Activated CD4-positive, alpha-beta memory T cell treated with anti-CD3 and anti-CD28 coated beads for 36 hours (primary cell): ENCODE measurements at regions not wholly inside any gene's neighbourhood (a gene's known extent, or its start where the extent isn't known, plus 50 kb on each side); places are given as distances from the start of the nearest gene placed in this dataset.
A peak's percentile ranks its signal among the peaks of the same experiment; 100 is the strongest.

Experiments
- CTCF ChIA-PET: fragments of 350-600 bp; sonication (Branson Sonifier 250); formaldehyde crosslinking; loops from one replicate; lab custom pipeline; 2021; ENCODE audit warnings: antibody characterized with exemption, inconsistent platforms; lab: Charles Lee
- POLR2A ChIA-PET: fragments of 350-600 bp; sonication (Branson Sonifier 250); formaldehyde crosslinking; loops from one replicate; lab custom pipeline; 2021; ENCODE audit warnings: antibody characterized with exemption; lab: Charles Lee
- DNase-seq: peaks from one replicate; pipeline ENCODE4 v3.0.0-alpha.2; 2020
- H3K27ac Mint-ChIP-seq: one replicate; pipeline ENCODE4 v1.8.0; 2021; ENCODE audit warnings: mixed read lengths
- H3K27me3 Mint-ChIP-seq: one replicate; pipeline ENCODE4 v1.8.0; 2021; ENCODE audit warnings: mixed read lengths
- H3K36me3 Mint-ChIP-seq: one replicate; pipeline ENCODE4 v1.8.0; 2021; ENCODE audit warnings: mixed read lengths
- H3K4me1 Mint-ChIP-seq: one replicate; pipeline ENCODE4 v1.8.0; 2021; ENCODE audit warnings: low read depth, mixed read lengths
- H3K4me3 Mint-ChIP-seq: one replicate; pipeline ENCODE4 v1.8.0; 2021; ENCODE audit warnings: mild to moderate bottlenecking, mixed read lengths
- H3K9me3 Mint-ChIP-seq: one replicate; pipeline ENCODE4 v1.8.0; 2021; ENCODE audit warnings: mixed read lengths
- intact Hi-C: fragments of 100-400 bp; cut with micrococcal nuclease; formaldehyde crosslinking; loops from one replicate; pipeline ENCODE4 v1.15.1; 2023

DNA sequence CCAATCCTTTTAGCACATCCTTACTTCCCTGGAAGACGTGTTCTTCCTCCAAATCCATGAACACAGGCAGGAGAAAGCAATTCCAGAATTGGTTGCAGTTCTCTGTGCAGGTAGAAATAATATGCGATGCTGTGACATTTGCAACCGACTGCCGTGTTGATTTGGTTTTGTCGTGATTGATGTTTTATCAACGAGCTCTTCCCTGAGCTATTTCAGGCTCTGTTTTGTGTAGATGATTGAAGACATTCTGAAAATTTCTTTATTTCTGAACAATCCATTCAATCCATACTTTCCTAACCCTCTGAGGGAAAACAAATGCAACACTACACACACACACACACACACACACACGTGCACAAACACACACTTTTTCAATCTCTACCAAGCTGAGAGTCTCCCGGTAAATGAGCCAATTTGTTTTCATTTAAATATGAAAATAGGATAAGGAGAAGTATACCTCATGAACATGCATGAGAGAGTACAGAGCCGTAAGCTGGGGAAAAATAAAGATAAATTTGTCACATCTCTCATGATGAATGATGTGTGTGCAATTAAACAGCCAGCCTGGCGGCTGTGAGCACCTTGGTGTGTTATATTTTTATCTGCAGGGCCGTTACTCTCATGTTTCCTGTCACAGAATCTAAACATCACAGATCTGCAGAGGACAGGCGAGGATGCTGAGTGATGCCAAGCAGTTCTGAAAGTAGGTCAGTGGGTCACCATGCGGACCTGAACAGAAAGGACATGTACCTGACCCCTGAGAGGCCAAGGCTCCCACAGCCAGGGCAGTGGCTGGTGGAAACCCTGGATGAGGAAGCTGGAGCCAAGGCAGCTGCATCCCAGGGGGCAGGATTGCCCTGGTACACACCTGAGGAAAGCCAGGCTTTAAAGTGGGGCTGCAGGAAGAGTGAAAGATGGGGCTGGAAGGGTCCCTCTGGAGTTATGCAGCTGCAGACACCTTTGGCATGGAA is 64.8 kb downstream of the PDCL3 start:
- Mint-ChIP-seq H3K9me3 (no peaks in the 10 kb centered on the region), H3K4me1 (peaks cover 24% of the 10 kb centered on the region), H3K36me3 (no peaks in the 10 kb centered on the region), H3K4me3 (no peak overlapping the region), H3K27ac (no peak overlapping the region), H3K27me3 (no peaks in the 10 kb centered on the region)
- ChIA-PET CTCF (interaction anchor here (0.7 to 1.0 kb wide), 4 partner anchors 10 to 140 kb away, joined by 3 to 6 read pairs (median 4); no protein-coding TSS in a partner anchor), POLR2A (no interaction called here)
- no peak for DNase-seq
- intact Hi-C loops: no loop called here

DNA sequence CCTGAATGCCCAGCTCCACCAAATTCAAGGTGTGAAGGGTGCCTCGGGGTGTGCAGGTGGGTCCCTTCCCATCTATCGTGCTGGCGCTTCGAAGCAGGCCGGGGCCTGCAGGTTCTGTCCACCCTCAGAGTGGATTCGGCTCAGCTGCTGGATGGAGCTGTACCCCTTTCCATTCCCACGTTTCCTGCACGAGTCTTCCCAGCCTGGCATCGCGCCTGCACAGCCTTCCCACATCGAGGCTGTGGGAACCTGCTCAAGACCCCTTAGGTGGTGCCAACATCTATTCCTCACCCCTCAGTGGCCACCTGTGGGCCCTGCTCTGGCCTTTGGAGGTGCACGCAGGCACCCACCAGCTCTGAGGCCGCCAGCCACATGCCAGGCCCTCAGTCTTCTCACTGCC is 65.7 kb downstream of the PDCL3 start:
- intact Hi-C loops: no loop called here
- no peak overlapping the region for H3K27ac Mint-ChIP-seq
- no peak for DNase-seq
- peaks cover 24% of the 10 kb centered on the region for H3K4me1 Mint-ChIP-seq
- no peaks in the 10 kb centered on the region for H3K9me3 Mint-ChIP-seq
- H3K27me3 Mint-ChIP-seq: no peaks in the 10 kb centered on the region
- H3K36me3 Mint-ChIP-seq: no peaks in the 10 kb centered on the region
- POLR2A ChIA-PET: no interaction called here
- CTCF ChIA-PET: interaction anchor here (0.7 kb wide), 2 partner anchors 20 to 139 kb away, joined by 3 read pairs; no protein-coding TSS in a partner anchor
- H3K4me3 Mint-ChIP-seq: no peak overlapping the region

DNA sequence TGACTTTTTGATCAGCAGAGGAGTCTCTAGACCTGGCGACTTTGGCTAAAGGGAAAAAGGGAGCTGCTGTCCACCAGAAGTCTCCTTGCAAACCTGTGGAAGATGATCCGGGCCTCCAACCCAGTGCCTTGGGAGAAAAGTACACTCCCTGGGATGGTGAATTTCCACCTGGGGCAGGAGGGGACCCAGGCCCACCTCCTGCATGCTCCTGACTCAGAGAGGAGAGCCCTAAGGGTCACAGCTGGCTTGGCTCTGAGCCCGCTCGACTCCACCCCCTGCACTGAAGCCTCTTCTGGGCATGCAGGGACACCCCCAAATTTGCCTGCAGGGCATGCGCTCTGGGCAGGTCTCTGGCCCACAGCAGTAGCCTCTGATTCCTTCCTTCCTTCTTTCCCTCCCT is 66.5 kb downstream of the PDCL3 start:
- intact Hi-C loops: no loop called here
- CTCF ChIA-PET: interaction anchor here (2.0 kb wide), 1 partner anchor 23 kb away, joined by 7 read pairs; no protein-coding TSS in a partner anchor
- Mint-ChIP-seq H3K9me3 (no peaks in the 10 kb centered on the region), H3K27me3 (no peaks in the 10 kb centered on the region), H3K4me1 (peaks cover 24% of the 10 kb centered on the region), H3K36me3 (no peaks in the 10 kb centered on the region), H3K27ac (no peak overlapping the region), H3K4me3 (no peak overlapping the region)
- DNase-seq: no peak
- POLR2A ChIA-PET: interaction anchor here (1.7 kb wide), 1 partner anchor 12 kb away, joined by 5 read pairs; no protein-coding TSS in a partner anchor

DNA sequence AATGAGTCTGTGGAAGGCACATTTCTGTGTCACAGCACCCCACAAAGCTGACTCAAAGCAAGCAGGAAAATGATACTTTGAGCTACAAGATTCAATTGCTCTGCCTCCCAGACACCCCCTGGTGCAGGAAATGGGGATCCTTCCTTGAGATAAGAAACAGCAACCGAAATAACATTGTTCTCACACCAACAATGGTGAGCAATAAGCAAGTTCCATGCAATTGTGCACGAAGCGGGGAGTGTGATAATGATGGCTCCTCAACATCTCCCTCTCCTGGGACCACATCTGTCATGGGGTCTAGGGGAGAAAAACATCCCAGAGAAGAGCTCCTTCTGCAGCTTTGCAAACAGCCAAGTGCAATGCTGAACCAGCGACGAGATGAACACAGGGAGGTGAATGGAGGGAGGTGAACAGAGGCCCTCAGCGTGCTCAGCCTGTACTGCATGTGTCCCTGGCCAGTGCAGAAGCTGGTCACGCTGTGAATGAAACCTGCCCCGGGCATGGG is 67.7 kb downstream of the PDCL3 start:
- H3K36me3 Mint-ChIP-seq: no peaks in the 10 kb centered on the region
- H3K4me3 Mint-ChIP-seq: no peak overlapping the region
- intact Hi-C loops: no loop called here
- H3K4me1 Mint-ChIP-seq: peaks cover 24% of the 10 kb centered on the region
- peak; percentile 41 for DNase-seq
- no peaks in the 10 kb centered on the region for H3K27me3 Mint-ChIP-seq
- ChIA-PET POLR2A (interaction anchor here (1.3 to 1.7 kb wide), 2 partner anchors 11 to 122 kb away, joined by 4 to 5 read pairs; no protein-coding TSS in a partner anchor), CTCF (interaction anchor here (0.6 to 2.0 kb wide), 4 partner anchors 13 to 325 kb away, joined by 3 to 8 read pairs (median 6); no protein-coding TSS in a partner anchor)
- H3K27ac Mint-ChIP-seq: peak overlapping the region; percentile 26
- H3K9me3 Mint-ChIP-seq: no peaks in the 10 kb centered on the region

DNA sequence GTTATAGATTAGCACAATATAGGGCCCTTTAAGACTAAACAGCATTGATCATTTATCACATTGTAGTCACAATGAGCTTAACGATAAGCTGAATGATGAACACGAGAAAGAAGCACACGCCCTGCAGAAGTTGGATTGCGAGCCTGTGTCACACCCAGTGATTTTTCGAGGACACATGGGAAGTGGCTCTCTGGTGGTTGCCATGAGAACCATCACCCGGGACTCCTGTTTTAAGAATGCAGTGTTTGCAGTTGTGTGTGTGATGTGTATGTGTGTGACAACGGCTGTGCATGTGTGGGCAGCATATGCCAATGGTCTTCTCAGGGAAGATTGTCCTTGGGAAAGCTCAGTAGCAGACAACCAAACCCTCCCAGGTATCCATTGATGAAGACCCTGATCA is 69.2 kb downstream of the PDCL3 start:
- no peak overlapping the region for H3K4me3 Mint-ChIP-seq
- ChIA-PET POLR2A (no interaction called here), CTCF (interaction anchor here (1.0 kb wide), 1 partner anchor 22 kb away, joined by 5 read pairs; no protein-coding TSS in a partner anchor)
- no peaks in the 10 kb centered on the region for H3K27me3 Mint-ChIP-seq
- no peaks in the 10 kb centered on the region for H3K9me3 Mint-ChIP-seq
- DNase-seq: no peak
- H3K4me1 Mint-ChIP-seq: peaks cover 24% of the 10 kb centered on the region
- intact Hi-C loops: no loop called here
- H3K36me3 Mint-ChIP-seq: no peaks in the 10 kb centered on the region
- H3K27ac Mint-ChIP-seq: no peak overlapping the region

DNA sequence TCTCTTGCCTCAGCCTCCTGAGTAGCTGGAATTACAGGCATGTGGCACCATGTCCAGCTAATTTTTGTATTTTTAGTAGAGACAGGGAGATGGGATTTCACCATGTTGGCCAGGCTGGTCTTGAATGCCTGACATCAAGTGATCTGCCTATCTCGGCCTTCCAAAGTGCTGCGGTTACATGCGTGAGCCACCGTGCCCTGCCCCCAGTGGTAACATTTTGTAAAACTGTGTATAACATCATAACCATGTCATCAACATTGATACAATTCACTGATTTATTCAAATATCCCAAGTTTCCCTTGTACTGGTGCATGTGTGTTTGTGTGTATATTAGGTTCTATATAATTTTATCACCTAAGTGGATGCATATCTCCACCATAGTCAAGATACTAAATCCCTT is 70.0 kb downstream of the PDCL3 start:
- no peaks in the 10 kb centered on the region for H3K27me3 Mint-ChIP-seq
- no peak overlapping the region for H3K27ac Mint-ChIP-seq
- ChIA-PET POLR2A (no interaction called here), CTCF (interaction anchor here (1.7 kb wide), 1 partner anchor 22 kb away, joined by 4 read pairs; no protein-coding TSS in a partner anchor)
- H3K4me1 Mint-ChIP-seq: peaks cover 20% of the 10 kb centered on the region
- H3K4me3 Mint-ChIP-seq: no peak overlapping the region
- H3K9me3 Mint-ChIP-seq: no peaks in the 10 kb centered on the region
- no peaks in the 10 kb centered on the region for H3K36me3 Mint-ChIP-seq
- DNase-seq: no peak
- intact Hi-C loops: no loop called here

DNA sequence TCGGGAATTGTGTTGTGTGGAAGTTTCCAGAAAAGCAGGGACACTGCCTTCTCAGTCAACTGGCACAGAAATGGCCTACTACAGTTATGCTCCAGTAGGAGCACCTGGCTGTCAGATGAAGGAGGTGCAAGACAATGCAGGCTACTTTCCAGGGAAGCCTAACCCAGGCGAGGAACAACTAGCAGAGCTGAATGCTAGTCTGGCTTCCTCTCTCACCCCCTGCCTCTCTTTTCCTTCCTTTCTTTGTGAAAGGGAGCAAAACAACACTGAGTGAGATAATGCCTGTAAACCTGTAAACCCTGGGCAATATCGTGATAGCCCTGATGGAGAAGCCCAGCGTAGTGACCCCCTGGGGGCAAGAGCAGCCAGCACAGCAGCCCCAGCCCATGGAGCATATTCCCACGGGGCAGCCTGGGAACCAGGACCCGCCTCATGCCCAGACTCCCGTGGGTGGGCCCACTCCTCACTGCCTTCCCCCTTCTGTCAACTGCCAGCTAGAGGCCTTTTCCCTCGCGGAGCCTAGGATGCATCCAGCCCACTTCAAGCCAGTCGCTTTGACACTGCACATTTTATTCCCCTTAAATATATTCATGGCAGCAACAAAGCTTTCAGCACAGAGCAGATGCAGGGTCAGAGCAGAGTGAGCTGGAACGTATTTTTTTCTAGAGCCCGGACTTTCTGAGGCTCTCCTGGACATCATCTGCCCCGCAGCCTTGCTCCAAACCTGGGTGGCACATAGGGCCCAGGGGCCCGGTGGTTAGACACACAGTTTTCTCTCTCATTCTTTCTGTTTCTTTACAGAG is 77.0 kb downstream of the PDCL3 start:
- H3K27me3 Mint-ChIP-seq: no peaks in the 10 kb centered on the region
- no peak overlapping the region for H3K27ac Mint-ChIP-seq
- H3K4me1 Mint-ChIP-seq: peaks cover 44% of the 10 kb centered on the region
- H3K36me3 Mint-ChIP-seq: no peaks in the 10 kb centered on the region
- DNase-seq: no peak
- intact Hi-C loops: no loop called here
- ChIA-PET POLR2A (interaction anchor here (0.6 kb wide), 1 partner anchor 10 kb away, joined by 3 read pairs; no protein-coding TSS in a partner anchor), CTCF (interaction anchor here (1.5 kb wide), 1 partner anchor 29 kb away, joined by 5 read pairs; no protein-coding TSS in a partner anchor)
- no peak overlapping the region for H3K4me3 Mint-ChIP-seq
- H3K9me3 Mint-ChIP-seq: no peaks in the 10 kb centered on the region

DNA sequence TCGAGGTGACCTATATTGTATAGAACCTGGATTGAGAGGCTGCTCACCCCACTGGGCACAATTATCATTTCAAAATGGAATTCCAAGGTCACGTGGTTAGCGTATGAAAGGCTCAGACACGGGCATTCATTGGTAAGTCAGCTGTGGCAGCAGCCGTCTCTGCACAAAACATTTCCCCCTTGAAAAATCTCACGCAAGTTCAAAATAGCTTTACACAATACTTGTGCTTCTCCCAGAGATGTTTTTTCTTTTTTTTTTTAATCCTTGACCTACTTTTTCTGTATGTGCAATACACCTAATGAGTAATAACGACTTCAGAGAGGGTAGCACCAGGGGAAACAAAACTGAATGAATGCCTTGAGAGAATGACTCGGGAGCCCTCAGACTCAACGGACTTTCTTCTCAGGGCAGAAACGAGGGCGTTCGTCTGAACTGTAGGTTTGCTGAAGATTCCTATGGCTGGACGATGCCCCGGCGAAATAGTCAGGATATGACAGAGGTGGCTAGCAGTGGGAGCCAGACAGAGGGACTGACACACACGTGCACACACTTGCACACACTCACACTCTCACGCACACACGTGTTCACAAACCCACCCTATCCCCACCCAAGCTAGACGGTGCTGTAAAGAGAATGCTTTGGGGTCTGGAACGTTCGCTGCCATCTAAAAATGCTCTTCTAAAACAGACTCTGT is 77.8 kb downstream of the PDCL3 start:
- Mint-ChIP-seq H3K4me3 (no peak overlapping the region), H3K27ac (peak overlapping the region; percentile 40), H3K9me3 (no peaks in the 10 kb centered on the region), H3K27me3 (no peaks in the 10 kb centered on the region), H3K36me3 (no peaks in the 10 kb centered on the region), H3K4me1 (peaks cover 49% of the 10 kb centered on the region)
- ChIA-PET CTCF (no interaction called here), POLR2A (interaction anchor here (0.6 kb wide), 1 partner anchor 9 kb away, joined by 3 read pairs; no protein-coding TSS in a partner anchor)
- intact Hi-C loops: no loop called here
- peak; percentile 26 for DNase-seq

DNA sequence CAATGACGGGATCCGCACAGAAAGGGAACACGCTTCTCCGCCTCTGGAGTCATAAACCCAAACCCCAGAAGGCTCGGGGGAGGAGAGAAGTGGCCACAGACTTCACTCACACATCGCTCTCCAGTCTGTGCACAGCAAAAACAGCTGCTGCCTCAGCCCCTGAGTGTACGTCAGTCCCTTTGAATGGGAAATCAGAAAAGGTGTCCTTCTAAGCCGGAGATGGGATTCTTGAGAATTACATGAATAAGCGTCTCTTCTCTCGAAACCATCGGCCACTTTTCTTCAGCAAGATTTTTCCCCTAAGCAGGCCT is 78.3 kb downstream of the PDCL3 start:
- Mint-ChIP-seq H3K4me1 (peaks cover 49% of the 10 kb centered on the region), H3K27me3 (no peaks in the 10 kb centered on the region), H3K27ac (peak overlapping the region; percentile 40), H3K9me3 (no peaks in the 10 kb centered on the region), H3K36me3 (no peaks in the 10 kb centered on the region), H3K4me3 (no peak overlapping the region)
- ChIA-PET POLR2A (interaction anchor here (1.0 kb wide), 1 partner anchor 11 kb away, joined by 5 read pairs; no protein-coding TSS in a partner anchor), CTCF (interaction anchor here (0.5 to 1.5 kb wide), 3 partner anchors 20 to 1196 kb away, joined by 3 to 7 read pairs (median 4); no protein-coding TSS in a partner anchor)
- DNase-seq: peak; percentile 14
- intact Hi-C loops: no loop called here

DNA sequence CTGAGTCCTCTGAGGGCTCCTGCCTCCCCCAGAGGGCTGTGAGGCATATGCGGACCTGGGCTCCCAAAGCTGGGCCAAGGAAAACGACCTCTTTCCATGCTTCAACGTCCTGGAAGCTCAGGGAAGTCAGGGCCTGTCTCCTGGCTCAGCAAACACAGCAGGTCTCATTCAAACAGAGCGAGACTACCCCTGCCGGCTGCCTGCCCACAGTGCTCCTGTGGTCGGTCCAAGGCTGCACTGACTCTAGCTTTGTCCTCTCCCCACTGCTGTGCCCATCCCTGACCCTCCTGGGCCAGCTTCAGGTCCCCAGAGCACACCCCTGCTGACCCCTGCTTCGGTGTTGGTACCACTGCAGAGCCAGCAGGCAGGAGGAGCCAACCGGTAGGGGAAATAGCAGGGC is 79.6 kb downstream of the PDCL3 start:
- POLR2A ChIA-PET: no interaction called here
- peaks cover 49% of the 10 kb centered on the region for H3K4me1 Mint-ChIP-seq

DNA sequence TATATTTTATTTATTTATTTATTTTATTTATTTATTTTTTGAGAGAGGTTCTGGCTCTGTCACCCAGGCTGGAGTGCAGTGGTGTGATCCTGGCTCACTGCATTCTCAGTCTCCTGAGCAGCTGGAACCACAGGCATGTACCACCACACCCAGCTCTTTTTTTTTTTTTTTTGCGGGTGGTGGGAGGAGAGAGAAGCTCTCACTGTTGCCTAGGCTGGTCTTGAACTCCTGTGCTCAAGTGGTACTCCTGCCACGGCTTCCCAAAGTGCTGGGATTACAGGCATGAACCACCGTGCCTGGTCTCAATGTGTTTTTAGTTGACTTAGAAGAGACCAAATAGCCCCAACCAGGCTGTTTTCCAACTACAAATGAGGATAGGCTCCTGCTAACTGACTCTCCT is 80.7 kb downstream of the PDCL3 start:
- intact Hi-C loops: no loop called here
- Mint-ChIP-seq H3K36me3 (no peaks in the 10 kb centered on the region), H3K4me3 (no peak overlapping the region), H3K4me1 (peaks cover 49% of the 10 kb centered on the region), H3K9me3 (peaks cover 3% of the 10 kb centered on the region), H3K27ac (peak overlapping the region; percentile 36), H3K27me3 (no peaks in the 10 kb centered on the region)
- no peak for DNase-seq
- ChIA-PET CTCF (interaction anchor here (0.6 to 1.1 kb wide), 2 partner anchors 33 to 176 kb away, joined by 4 read pairs; no protein-coding TSS in a partner anchor), POLR2A (interaction anchor here (0.6 kb wide), 1 partner anchor 376 kb away, joined by 3 read pairs; no protein-coding TSS in a partner anchor)

More for the DNA sequence above, 79.6 kb downstream of the PDCL3 start:
- no peak overlapping the region for H3K27ac Mint-ChIP-seq
- CTCF ChIA-PET: interaction anchor here (0.5 to 1.5 kb wide), 3 partner anchors 21 to 203 kb away, joined by 3 to 7 read pairs (median 4); no protein-coding TSS in a partner anchor
- H3K9me3 Mint-ChIP-seq: no peaks in the 10 kb centered on the region
- no peaks in the 10 kb centered on the region for H3K27me3 Mint-ChIP-seq
- no peaks in the 10 kb centered on the region for H3K36me3 Mint-ChIP-seq
- DNase-seq: no peak
- H3K4me3 Mint-ChIP-seq: no peak overlapping the region
- intact Hi-C loops: no loop called here
